ENCODE measurements at regions not wholly inside any gene's neighbourhood (a gene's known extent, or its start where the extent isn't known, plus 50 kb on each side); places are given as distances from the start of the nearest gene placed in this dataset.

GRCh38 chr6:169379495-169380070 lies 125.9 kb upstream of the THBS2 start:
- Histone ChIP-seq H3K79me2 (ENCODE audit: insufficient read depth, low read length) (no peaks in the 10 kb centered on the region), H4K20me1 (ENCODE audit: insufficient read depth, low read length) (no peaks in the 10 kb centered on the region), H3K9me3 (ENCODE audit: insufficient read depth, low read length, severe bottlenecking) (no peaks in the 10 kb centered on the region), H3K27me3 (ENCODE audit: insufficient read depth, low read length, poor library complexity) (no peaks in the 10 kb centered on the region), H3K4me1 (ENCODE audit: insufficient read depth, low read length) (no peaks in the 10 kb centered on the region), H3K4me3 (ENCODE audit: low read depth in 1 of 2, low read length in 2 of 2) (no peak overlapping the region), H3K27ac (ENCODE audit: low read length) (no peak overlapping the region), H3K9ac (ENCODE audit: low read depth, low read length) (no peak overlapping the region), H3K4me2 (ENCODE audit: insufficient read depth, low read length) (no peak overlapping the region), H3K36me3 (ENCODE audit: insufficient read depth, low read length) (no peaks in the 10 kb centered on the region), H2AFZ (ENCODE audit: low read depth, low read length) (no peak overlapping the region)
- ATAC-seq (ENCODE audit: insufficient read depth, low read depth), result no peak
- no peak for TF ChIP-seq CTCF (IDR thresholded peaks at IDR 0.05; ENCODE audit: borderline replicate concordance, extremely low read depth, low read length, poor library complexity, severe bottlenecking)
- TF ChIP-seq EZH2 (IDR thresholded peaks at IDR 0.05; ENCODE audit: borderline replicate concordance, low read depth, low read length, severe bottlenecking), result no peak
- DNase-seq, result no peak

GRCh38 chr6:169378620-169379381 lies 125.2 kb upstream of the THBS2 start:
- H3K4me3 ChIP-seq (ENCODE audit: low read depth in 1 of 2, low read length in 2 of 2), result no peak overlapping the region
- H3K27me3 ChIP-seq (ENCODE audit: insufficient read depth, low read length, poor library complexity), result no peaks in the 10 kb centered on the region
- no peaks in the 10 kb centered on the region for H4K20me1 ChIP-seq (ENCODE audit: insufficient read depth, low read length)
- H3K79me2 ChIP-seq (ENCODE audit: insufficient read depth, low read length), result no peaks in the 10 kb centered on the region
- H3K4me2 ChIP-seq (ENCODE audit: insufficient read depth, low read length), result no peak overlapping the region
- DNase-seq (no peak), ATAC-seq (ENCODE audit: insufficient read depth, low read depth) (no peak)
- no peaks in the 10 kb centered on the region for H3K9me3 ChIP-seq (ENCODE audit: insufficient read depth, low read length, severe bottlenecking)
- no peaks in the 10 kb centered on the region for H3K4me1 ChIP-seq (ENCODE audit: insufficient read depth, low read length)
- TF ChIP-seq EZH2 (IDR thresholded peaks at IDR 0.05; ENCODE audit: borderline replicate concordance, low read depth, low read length, severe bottlenecking), result no peak
- TF ChIP-seq CTCF (IDR thresholded peaks at IDR 0.05; ENCODE audit: borderline replicate concordance, extremely low read depth, low read length, poor library complexity, severe bottlenecking), result no peak
- H3K9ac ChIP-seq (ENCODE audit: low read depth, low read length), result no peak overlapping the region
- H3K36me3 ChIP-seq (ENCODE audit: insufficient read depth, low read length), result no peaks in the 10 kb centered on the region
- no peak overlapping the region for H3K27ac ChIP-seq (ENCODE audit: low read length)
- H2AFZ ChIP-seq (ENCODE audit: low read depth, low read length), result no peak overlapping the region

GRCh38 chr6:169376458-169376857 lies 122.8 kb upstream of the THBS2 start:
- Histone ChIP-seq H3K4me3 (ENCODE audit: low read depth in 1 of 2, low read length in 2 of 2) (no peak overlapping the region), H3K4me1 (ENCODE audit: insufficient read depth, low read length) (no peaks in the 10 kb centered on the region), H3K9me3 (ENCODE audit: insufficient read depth, low read length, severe bottlenecking) (no peaks in the 10 kb centered on the region), H3K36me3 (ENCODE audit: insufficient read depth, low read length) (no peaks in the 10 kb centered on the region), H4K20me1 (ENCODE audit: insufficient read depth, low read length) (no peaks in the 10 kb centered on the region; the same call in 1 of the 2 replicates), H3K9ac (ENCODE audit: low read depth, low read length) (no peak overlapping the region), H3K79me2 (ENCODE audit: insufficient read depth, low read length) (no peaks in the 10 kb centered on the region), H3K27ac (ENCODE audit: low read length) (no peak overlapping the region), H2AFZ (ENCODE audit: low read depth, low read length) (no peak overlapping the region), H3K4me2 (ENCODE audit: insufficient read depth, low read length) (no peak overlapping the region), H3K27me3 (ENCODE audit: insufficient read depth, low read length, poor library complexity) (no peaks in the 10 kb centered on the region)
- TF ChIP-seq CTCF (IDR thresholded peaks at IDR 0.05; ENCODE audit: borderline replicate concordance, extremely low read depth, low read length, poor library complexity, severe bottlenecking) (no peak), EZH2 (IDR thresholded peaks at IDR 0.05; ENCODE audit: borderline replicate concordance, low read depth, low read length, severe bottlenecking) (no peak)
- ATAC-seq (ENCODE audit: insufficient read depth, low read depth) (no peak), DNase-seq (no peak)
